H1 (cell line): ENCODE measurements at regions not wholly inside any gene's neighbourhood (a gene's known extent, or its start where the extent isn't known, plus 50 kb on each side); places are given as distances from the start of the nearest gene placed in this dataset.

Experiments used
- CTCF ChIA-PET: fragments of 300-600 bp; sonication (Branson Sonifier 250); formaldehyde crosslinking; loops from one replicate; lab custom pipeline; 2021; ENCODE audit not compliant: partially characterized antibody; lab: Charles Lee
- POLR2A ChIA-PET: fragments of 300-600 bp; sonication (Branson Sonifier 250); formaldehyde crosslinking; loops from one replicate; lab custom pipeline; 2021; ENCODE audit warnings: inconsistent platforms; ENCODE audit not compliant: partially characterized antibody; lab: Charles Lee
- DNase-seq, 2 experiments: peaks; one replicate each; pipeline versions ENCODE4 v3.0.0 to v3.0.0-alpha.2; 2010 to 2022; ENCODE audit warnings: low spot score in 2 of 2, low read depth in 1 of 2, mixed read lengths in 1 of 2
- FAIRE-seq: peaks from 2 replicates; lab custom pipeline; 2011; peaks lifted over from hg19 to GRCh38; lab: Jason Lieb, UNC
- H2AFZ ChIP-seq: 2 replicates; pipeline ENCODE4 v1.8.1; 2012; ENCODE audit warnings: low read length, inconsistent platforms
- H2AK5ac ChIP-seq: 2 replicates; pipeline ENCODE4 v1.6.1; 2013; ENCODE audit warnings: low read depth, low read length
- H2BK120ac ChIP-seq: replicated peaks from 2 replicates; pipeline ENCODE3; 2013; ENCODE audit warnings: low read depth, low read length, inconsistent platforms
- H2BK12ac ChIP-seq: 2 replicates; pipeline ENCODE4 v1.6.1; 2013; ENCODE audit warnings: low read depth, low read length
- H2BK15ac ChIP-seq: 2 replicates; pipeline ENCODE4 v1.6.1; 2013; ENCODE audit warnings: low read length
- H2BK20ac ChIP-seq: 2 replicates; pipeline ENCODE4 v1.6.1; 2013; ENCODE audit warnings: low read length
- H2BK5ac ChIP-seq: 2 replicates; pipeline ENCODE4 v1.6.1; 2013; ENCODE audit warnings: low read depth, low read length
- H3K14ac ChIP-seq: 2 replicates; pipeline ENCODE4 v1.6.1; 2013; ENCODE audit warnings: inconsistent platforms; ENCODE audit not compliant: insufficient read length
- H3K18ac ChIP-seq: 2 replicates; pipeline ENCODE4 v1.6.1; 2013; ENCODE audit warnings: low read length; ENCODE audit errors: extremely low read depth
- H3K23ac ChIP-seq: 2 replicates; pipeline ENCODE4 v1.6.1; 2013; ENCODE audit warnings: inconsistent platforms; ENCODE audit not compliant: insufficient read length
- H3K23me2 ChIP-seq: 2 replicates; pipeline ENCODE4 v1.6.1; 2013; ENCODE audit warnings: low read depth, low read length
- H3K27ac ChIP-seq: 2 replicates; pipeline ENCODE4 v1.6.1; 2011; ENCODE audit warnings: low read depth, low read length, inconsistent platforms
- H3K27me3 ChIP-seq, 4 experiments: replicated peaks in 1 of 4; 1 replicate in 1 of 4; 2 replicates in 3 of 4; pipeline versions ENCODE4 v1.6.1 to v1.8.1; 2011 to 2013; ENCODE audit warnings: low read length in 3 of 4, mild to moderate bottlenecking in 3 of 4, inconsistent platforms in 2 of 4, mixed read lengths in 2 of 4, moderate library complexity in 1 of 4; ENCODE audit not compliant: control insufficient read depth in 3 of 4, insufficient read depth in 3 of 4; ENCODE audit errors: extremely low read depth in 1 of 4
- H3K36me3 ChIP-seq, 4 experiments: 2 replicates each; pipeline versions ENCODE4 v1.6.1 to v1.8.1; 2011 to 2013; ENCODE audit warnings: mild to moderate bottlenecking in 4 of 4, low read length in 3 of 4, moderate library complexity in 2 of 4, control low read depth in 1 of 4, inconsistent platforms in 1 of 4; ENCODE audit not compliant: insufficient read depth in 4 of 4, control insufficient read depth in 2 of 4
- H3K4ac ChIP-seq: replicated peaks from 2 replicates; pipeline ENCODE3; 2013; ENCODE audit warnings: low read length, low read depth, mixed read lengths, inconsistent platforms; ENCODE audit not compliant: insufficient read length
- H3K4me1 ChIP-seq, 4 experiments: replicated peaks in 1 of 4; 1 replicate in 1 of 4; 2 replicates in 3 of 4; pipeline versions ENCODE4 v1.6.1 to v1.8.1; 2011 to 2013; ENCODE audit warnings: low read length in 3 of 4, inconsistent platforms in 2 of 4, mixed read lengths in 1 of 4; ENCODE audit not compliant: insufficient read depth in 4 of 4, control insufficient read depth in 3 of 4
- H3K4me2 ChIP-seq, 2 experiments: 2 replicates each; pipeline versions ENCODE4 v1.6.1 to v1.8.1; 2011 to 2013; ENCODE audit warnings: low read depth in 2 of 2, low read length in 2 of 2, control low read depth in 1 of 2, inconsistent platforms in 1 of 2, mild to moderate bottlenecking in 1 of 2; ENCODE audit not compliant: insufficient read depth in 1 of 2
- H3K4me3 ChIP-seq, 4 experiments: fragments of 200-600, 300-600 bp in 1 of 4; sonication (generic), shearing (Covaris generic), sonication (Bioruptor Twin) in 1 of 4; 2 replicates each; pipeline versions ENCODE4 v1.5.1 to v1.8.1; 2011 to 2016; ENCODE audit warnings: low read length in 4 of 4, low read depth in 3 of 4, control low read depth in 2 of 4, inconsistent platforms in 2 of 4, mild to moderate bottlenecking in 2 of 4, mixed read lengths in 1 of 4, moderate library complexity in 1 of 4; ENCODE audit not compliant: insufficient read depth in 2 of 4; ENCODE audit errors: extremely low read depth in 1 of 4
- H3K56ac ChIP-seq: replicated peaks from 2 replicates; pipeline ENCODE3; 2013; ENCODE audit warnings: low read depth, mild to moderate bottlenecking, mixed read lengths, low read length, inconsistent platforms; ENCODE audit not compliant: insufficient read length
- H3K79me1 ChIP-seq: 2 replicates; pipeline ENCODE4 v1.6.1; 2013; ENCODE audit warnings: low read depth, low read length, control low read depth
- H3K79me2 ChIP-seq, 2 experiments: 2 replicates each; pipeline versions ENCODE4 v1.6.1 to v1.8.1; 2012 to 2013; ENCODE audit warnings: low read length in 2 of 2, mild to moderate bottlenecking in 2 of 2, inconsistent platforms in 1 of 2; ENCODE audit not compliant: insufficient read depth in 2 of 2, control insufficient read depth in 1 of 2
- H3K9ac ChIP-seq, 4 experiments: replicated peaks in 1 of 4; 1 replicate in 1 of 4; 2 replicates in 3 of 4; pipeline versions ENCODE4 v1.6.1 to v1.8.1; 2011 to 2013; ENCODE audit warnings: low read depth in 3 of 4, low read length in 3 of 4, control low read depth in 2 of 4, mild to moderate bottlenecking in 2 of 4, moderate library complexity in 2 of 4, inconsistent platforms in 1 of 4; ENCODE audit errors: extremely low read depth in 1 of 4
- H3K9me3 ChIP-seq, 2 experiments: 2 replicates each; pipeline versions ENCODE4 v1.6.1 to v1.8.1; 2012 to 2013; ENCODE audit warnings: mild to moderate bottlenecking in 2 of 2, moderate library complexity in 2 of 2, control low read depth in 1 of 2, inconsistent platforms in 1 of 2, low read depth in 1 of 2, low read length in 1 of 2, mixed read lengths in 1 of 2; ENCODE audit not compliant: insufficient read depth in 2 of 2
- H4K20me1 ChIP-seq, 2 experiments: replicated peaks in 1 of 2; 2 replicates each; pipeline versions ENCODE3 to v1.8.1; 2011 to 2013; ENCODE audit warnings: inconsistent platforms in 2 of 2, low read length in 2 of 2, mild to moderate bottlenecking in 1 of 2; ENCODE audit not compliant: insufficient read depth in 2 of 2, control insufficient read depth in 1 of 2
- H4K5ac ChIP-seq: 2 replicates; pipeline ENCODE4 v1.6.1; 2013; ENCODE audit warnings: low read length, low read depth, mixed read lengths, inconsistent platforms; ENCODE audit not compliant: insufficient read length
- H4K8ac ChIP-seq: 2 replicates; pipeline ENCODE4 v1.8.0; 2013; ENCODE audit warnings: mild to moderate bottlenecking, moderate library complexity, low read length, inconsistent platforms; ENCODE audit not compliant: insufficient read depth; ENCODE audit errors: extremely low read depth
- H4K91ac ChIP-seq: replicated peaks from 2 replicates; pipeline ENCODE3; 2013; ENCODE audit warnings: low read length, mixed read lengths, inconsistent platforms; ENCODE audit not compliant: insufficient read length
- CBX5 ChIP-seq: fragments of 300-800, 300-1000 bp; sonication (generic); IDR thresholded peaks from 2 replicates; pipeline ENCODE4 v1.7.1; 2016; ENCODE audit warnings: antibody characterized with exemption, low read length, low read depth
- RBBP5 ChIP-seq: IDR thresholded peaks from 2 replicates; pipeline ENCODE4 v1.7.1; 2012; ENCODE audit warnings: low read depth, mild to moderate bottlenecking, inconsistent platforms, low read length, moderate library complexity, borderline replicate concordance
- SAP30 ChIP-seq: fragments of 300-600 bp; sonication (generic); IDR thresholded peaks from 2 replicates; pipeline ENCODE4 v1.7.1; 2012; ENCODE audit warnings: low read length, moderate library complexity, mild to moderate bottlenecking, inconsistent platforms; ENCODE audit not compliant: insufficient read depth, insufficient replicate concordance
- SIN3A ChIP-seq, 2 experiments: IDR thresholded peaks in 1 of 2; conservative IDR thresholded peaks in 1 of 2; 2 replicates each; pipeline ENCODE4 v1.6.1; 2011 to 2012; ENCODE audit warnings: low read length in 2 of 2, improper control_type of control experiment in 1 of 2, low read depth in 1 of 2, mild to moderate bottlenecking in 1 of 2
- SRF ChIP-seq: IDR thresholded peaks from 2 replicates; pipeline ENCODE4 v1.6.1; 2011; ENCODE audit warnings: mild to moderate bottlenecking, low read depth, low read length, moderate library complexity
- TBP ChIP-seq: IDR thresholded peaks from 2 replicates; pipeline ENCODE4 v1.6.1; 2011; ENCODE audit warnings: low read depth, low read length, improper control_type of control experiment
- TEAD4 ChIP-seq: IDR thresholded peaks from 2 replicates; pipeline ENCODE4 v1.6.1; 2012; ENCODE audit warnings: low read depth, low read length, inconsistent platforms, mixed read lengths
- WGBS, 2 experiments: shearing (Covaris generic) in 1 of 2; methylation state at CpG; one replicate each; pipeline versions ENCODE4 v1.1.6 to v1.1.7; 2013 to 2015; ENCODE audit warnings: low lambda C conversion rate in 2 of 2, mixed read lengths in 2 of 2, inconsistent platforms in 1 of 2, low coverage in 1 of 2, missing lambda C conversion rate in 1 of 2; ENCODE audit not compliant: insufficient replicate concordance in 2 of 2, insufficient coverage in 1 of 2, insufficient read length in 1 of 2; ENCODE audit errors: extremely low coverage in 1 of 2, missing lambda C conversion rate in 1 of 2; 5-methylcytosine and 5-hydroxymethylcytosine counted together

DNA sequence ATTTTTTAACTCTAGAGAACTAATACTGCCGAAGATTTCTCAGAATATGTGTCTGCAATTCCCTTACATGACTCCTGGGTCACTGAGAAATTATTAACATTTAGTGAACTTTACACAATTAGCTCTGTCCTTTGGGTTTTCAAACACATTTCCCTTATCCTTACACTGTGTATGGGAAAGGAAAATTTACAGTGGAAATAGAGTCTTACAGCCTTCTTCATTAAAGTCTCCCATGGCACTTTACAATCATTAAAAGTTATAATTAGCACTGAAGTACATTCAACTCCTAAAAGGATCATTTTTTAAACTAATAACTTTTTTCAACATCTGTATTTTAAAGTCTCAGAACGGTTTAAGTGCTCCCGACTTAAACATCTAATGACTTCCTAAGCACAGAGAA is 627.5 kb upstream of the TYRP1 start:
- POLR2A ChIA-PET, result no interaction called here
- no peaks in the 10 kb centered on the region for H4K20me1 ChIP-seq
- no peak overlapping the region for H2AK5ac ChIP-seq
- FAIRE-seq, result no peak
- no peak for DNase-seq
- no peaks in the 10 kb centered on the region for H3K79me1 ChIP-seq
- H3K18ac ChIP-seq, result no peak overlapping the region
- no peak overlapping the region for H4K91ac ChIP-seq
- no peaks in the 10 kb centered on the region for H3K36me3 ChIP-seq
- no peak overlapping the region for H2BK5ac ChIP-seq
- no peak overlapping the region for H3K4me3 ChIP-seq
- H2BK15ac ChIP-seq, result no peak overlapping the region
- H3K56ac ChIP-seq, result no peak overlapping the region
- CTCF ChIA-PET, result no interaction called here
- H3K4me2 ChIP-seq, result no peak overlapping the region
- H3K9me3 ChIP-seq, result no peaks in the 10 kb centered on the region
- no peaks in the 10 kb centered on the region for H3K79me2 ChIP-seq
- H3K9ac ChIP-seq, result no peak overlapping the region
- no peaks in the 10 kb centered on the region for H3K4me1 ChIP-seq
- no peak overlapping the region for H3K27ac ChIP-seq
- H3K23ac ChIP-seq, result no peak overlapping the region
- no peak overlapping the region for H4K8ac ChIP-seq
- H2BK120ac ChIP-seq, result no peak overlapping the region
- H2AFZ ChIP-seq, result no peak overlapping the region
- H2BK12ac ChIP-seq, result no peak overlapping the region
- H3K4ac ChIP-seq, result no peak overlapping the region
- 90% methylated on average over 3 of the region's 3 CpGs; no CpG with 5 or more reads in 1 of the 2 experiments for WGBS, 2 experiments
- TF ChIP-seq RBBP5 (no peak), SAP30 (no peak), TBP (no peak), CBX5 (no peak), SIN3A (conservative IDR thresholded peaks at IDR 0.05 in 1 of 2, IDR thresholded peaks at IDR 0.05 in 1 of 2; ENCODE audit: low read depth in 1 of 2, low read length in 2 of 2) (no peak), SRF (no peak), TEAD4 (no peak)
- H4K5ac ChIP-seq, result no peak overlapping the region
- no peaks in the 10 kb centered on the region for H3K27me3 ChIP-seq
- H3K14ac ChIP-seq, result no peak overlapping the region
- H2BK20ac ChIP-seq, result no peak overlapping the region
- H3K23me2 ChIP-seq, result no peaks in the 10 kb centered on the region
